ENCODE measurements at regions not wholly inside any gene's neighbourhood (a gene's known extent, or its start where the extent isn't known, plus 50 kb on each side); places are given as distances from the start of the nearest gene placed in this dataset.

DNA sequence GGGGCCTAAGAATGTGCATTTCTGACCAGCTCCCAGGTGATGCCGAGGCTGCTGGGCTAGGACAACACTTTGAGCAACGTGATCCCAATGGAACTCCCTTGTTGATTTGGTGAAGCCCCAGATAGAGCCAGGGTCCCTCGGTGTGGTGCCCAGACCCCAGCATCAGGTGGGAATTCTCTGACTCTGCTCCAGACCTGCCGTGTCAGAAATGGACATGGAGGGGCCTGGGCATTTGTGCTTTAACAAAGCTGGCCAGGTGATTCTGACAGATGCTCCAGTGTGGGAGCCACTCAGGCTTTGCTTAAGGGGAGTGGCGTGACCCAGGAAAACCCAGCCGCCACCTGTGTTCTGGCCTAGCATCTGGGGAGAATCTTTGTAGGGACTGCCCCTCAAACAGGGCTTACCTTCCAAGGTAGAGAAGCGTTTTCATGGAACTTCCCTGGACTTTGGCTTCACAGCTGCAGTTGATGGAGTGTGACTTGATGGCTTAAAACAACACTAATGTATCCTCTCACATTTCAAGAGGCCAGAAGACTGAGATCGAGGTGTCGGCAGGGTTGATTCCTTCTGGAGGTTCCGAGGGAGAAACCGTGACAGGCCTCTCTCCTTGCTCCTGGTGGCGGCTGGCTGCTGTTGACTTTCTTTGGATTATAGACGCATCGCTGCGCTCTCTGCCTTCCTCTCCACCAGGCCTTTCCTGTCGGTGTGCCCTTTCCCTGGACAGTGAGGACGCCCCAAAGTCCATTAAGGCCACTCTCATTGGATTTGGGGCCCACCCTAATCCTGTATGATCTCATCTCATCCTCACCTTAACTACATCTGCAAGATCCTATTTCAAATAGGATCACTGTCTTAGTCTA, 57.0 kb upstream of the HDAC4 start:
- no peak for DNase-seq
- intact Hi-C loops (cut with DNase I; ENCODE audit: low total_unique reads) = no loop called here

DNA sequence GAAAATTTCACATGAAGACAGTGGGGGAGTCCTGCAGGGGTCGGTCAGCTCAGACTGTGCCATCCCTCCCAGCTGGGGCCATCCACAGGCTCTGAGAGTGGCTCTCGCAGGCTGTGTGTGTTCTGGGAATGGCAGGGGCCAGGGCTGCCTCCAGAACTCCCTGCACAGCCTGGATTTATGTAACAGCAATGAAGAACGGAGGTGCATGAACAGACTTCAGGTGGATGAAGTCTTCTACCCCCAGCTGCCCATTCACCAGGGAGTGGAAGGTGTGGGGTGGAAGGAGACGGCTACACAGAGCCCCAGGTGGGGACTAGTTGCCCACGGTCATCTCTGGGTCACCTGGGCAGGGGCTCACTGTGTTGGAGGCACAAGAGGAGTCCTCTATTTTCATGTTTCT, 56.1 kb upstream of the HDAC4 start:
- WGBS, 2 donors = 87 to 89% methylated on average over 5 of the region's 5 CpGs
- DNase-seq = no peak

More for the DNA sequence above, 57.0 kb upstream of the HDAC4 start:
- WGBS, 2 donors = 90 to 93% methylated on average over 16 to 17 of the region's 17 CpGs
- no peaks in the 10 kb centered on the region for H3K4me1 ChIP-seq
- no peaks in the 10 kb centered on the region for H3K27me3 ChIP-seq
- no peaks in the 10 kb centered on the region for H3K36me3 ChIP-seq (ENCODE audit: low read depth, missing control alignments)
- no peak overlapping the region for H3K4me3 ChIP-seq
- H3K9me3 ChIP-seq = no peaks in the 10 kb centered on the region
- no peak overlapping the region for H3K27ac ChIP-seq
- no peak for TF ChIP-seq POLR2A (IDR thresholded peaks at IDR 0.05)
- TF ChIP-seq, protein P1, sequence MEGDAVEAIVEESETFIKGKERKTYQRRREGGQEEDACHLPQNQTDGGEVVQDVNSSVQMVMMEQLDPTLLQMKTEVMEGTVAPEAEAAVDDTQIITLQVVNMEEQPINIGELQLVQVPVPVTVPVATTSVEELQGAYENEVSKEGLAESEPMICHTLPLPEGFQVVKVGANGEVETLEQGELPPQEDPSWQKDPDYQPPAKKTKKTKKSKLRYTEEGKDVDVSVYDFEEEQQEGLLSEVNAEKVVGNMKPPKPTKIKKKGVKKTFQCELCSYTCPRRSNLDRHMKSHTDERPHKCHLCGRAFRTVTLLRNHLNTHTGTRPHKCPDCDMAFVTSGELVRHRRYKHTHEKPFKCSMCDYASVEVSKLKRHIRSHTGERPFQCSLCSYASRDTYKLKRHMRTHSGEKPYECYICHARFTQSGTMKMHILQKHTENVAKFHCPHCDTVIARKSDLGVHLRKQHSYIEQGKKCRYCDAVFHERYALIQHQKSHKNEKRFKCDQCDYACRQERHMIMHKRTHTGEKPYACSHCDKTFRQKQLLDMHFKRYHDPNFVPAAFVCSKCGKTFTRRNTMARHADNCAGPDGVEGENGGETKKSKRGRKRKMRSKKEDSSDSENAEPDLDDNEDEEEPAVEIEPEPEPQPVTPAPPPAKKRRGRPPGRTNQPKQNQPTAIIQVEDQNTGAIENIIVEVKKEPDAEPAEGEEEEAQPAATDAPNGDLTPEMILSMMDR (IDR thresholded peaks at IDR 0.05) = no peak

DNA sequence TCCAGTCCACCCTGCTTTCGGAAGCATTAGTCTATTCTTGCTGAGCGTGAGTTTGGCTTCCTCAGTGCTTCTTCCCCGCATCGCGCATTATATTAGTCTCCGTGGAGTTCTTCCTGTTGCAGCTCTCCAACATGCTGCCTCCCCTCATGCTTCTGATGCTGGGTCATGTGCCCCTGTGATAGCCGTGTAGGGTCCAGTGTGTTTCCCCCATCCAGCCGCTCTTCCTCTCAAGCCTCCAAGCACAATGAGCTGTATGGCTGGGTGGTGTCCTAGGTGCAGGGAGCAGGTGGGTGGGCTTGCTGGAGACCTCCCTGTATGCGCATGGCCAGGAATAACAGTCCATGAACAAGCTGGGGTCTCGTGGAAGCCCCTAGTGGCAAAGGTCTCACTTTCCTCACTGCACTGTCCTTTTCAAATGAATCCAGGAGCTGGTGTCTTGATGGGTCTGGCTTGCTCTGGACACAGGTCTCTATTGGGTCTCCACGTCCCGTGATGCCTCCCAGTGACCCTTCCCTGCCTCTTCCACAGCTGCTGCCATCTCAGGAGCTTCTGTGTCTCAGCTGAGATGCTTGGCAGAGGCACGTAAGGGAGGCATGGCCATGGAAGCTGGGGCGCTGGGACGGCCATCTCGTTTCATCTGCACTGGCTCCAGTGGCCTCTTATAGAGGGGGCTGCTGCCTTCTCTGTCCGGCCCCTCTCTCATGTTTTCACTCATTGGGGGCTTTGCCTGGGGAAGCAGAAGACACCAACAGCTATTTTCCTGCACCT, 54.8 kb upstream of the HDAC4 start:
- Histone ChIP-seq H3K27ac (no peak overlapping the region), H3K27me3 (no peaks in the 10 kb centered on the region), H3K36me3 (ENCODE audit: low read depth, missing control alignments) (no peaks in the 10 kb centered on the region), H3K4me3 (no peak overlapping the region), H3K4me1 (no peaks in the 10 kb centered on the region), H3K9me3 (no peaks in the 10 kb centered on the region)
- 86 to 89% methylated on average over 10 to 17 of the region's 17 CpGs for WGBS, 2 donors
- intact Hi-C loops (cut with DNase I; ENCODE audit: low total_unique reads) = no loop called here
- no peak for TF ChIP-seq POLR2A (IDR thresholded peaks at IDR 0.05)
- TF ChIP-seq, protein P1 (IDR thresholded peaks at IDR 0.05) = no peak
- no peak for DNase-seq

More for the DNA sequence above, 56.1 kb upstream of the HDAC4 start:
- Histone ChIP-seq H3K27me3 (no peaks in the 10 kb centered on the region), H3K36me3 (ENCODE audit: low read depth, missing control alignments) (no peaks in the 10 kb centered on the region), H3K27ac (no peak overlapping the region), H3K4me1 (no peaks in the 10 kb centered on the region), H3K4me3 (no peak overlapping the region), H3K9me3 (no peaks in the 10 kb centered on the region)
- intact Hi-C loops (cut with DNase I; ENCODE audit: low total_unique reads) = no loop called here
- TF ChIP-seq POLR2A (IDR thresholded peaks at IDR 0.05) = no peak
- TF ChIP-seq, protein P1 (IDR thresholded peaks at IDR 0.05) = no peak

DNA sequence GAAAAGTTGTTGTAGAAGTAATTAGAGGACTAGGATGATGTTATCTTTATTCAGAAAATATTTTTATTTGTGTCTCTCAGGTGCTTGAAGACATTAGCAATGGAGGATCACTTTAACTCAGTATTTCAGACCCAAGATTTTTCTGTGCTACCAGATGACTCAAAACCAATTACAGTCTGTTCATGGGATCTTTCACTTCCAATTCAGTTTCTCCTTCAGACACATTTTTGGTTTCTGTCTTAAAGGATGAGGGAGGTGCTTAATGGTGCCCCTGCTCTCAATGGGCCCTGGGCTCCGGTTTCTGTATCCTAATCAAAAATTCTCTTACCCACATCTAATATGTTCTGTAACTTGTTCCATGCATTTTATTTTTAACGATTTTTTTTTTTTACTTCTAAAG, 53.7 kb upstream of the HDAC4 start:
- intact Hi-C loops (cut with DNase I; ENCODE audit: low total_unique reads) = no loop called here
- Histone ChIP-seq H3K36me3 (ENCODE audit: low read depth, missing control alignments) (no peaks in the 10 kb centered on the region), H3K4me1 (no peaks in the 10 kb centered on the region), H3K9me3 (no peaks in the 10 kb centered on the region), H3K4me3 (no peak overlapping the region), H3K27me3 (no peaks in the 10 kb centered on the region), H3K27ac (no peak overlapping the region)
- 84% methylated on average over 2 of the region's 2 CpGs for WGBS, 2 donors
- no peak for TF ChIP-seq POLR2A (IDR thresholded peaks at IDR 0.05)
- TF ChIP-seq, protein P1 (IDR thresholded peaks at IDR 0.05) = no peak
- no peak for DNase-seq

All from testis (tissue), 2 donors.